Stimulated activated naive B cell treated with anti-CD40 and anti-IgM and Interleukin-4, amounts not matched to agents 10 μg/mL and 1 μg/mL and 100 μg/mL, for 72 hours (primary cell): ENCODE measurements at regions not wholly inside any gene's neighbourhood (a gene's known extent, or its start where the extent isn't known, plus 50 kb on each side); places are given as distances from the start of the nearest gene placed in this dataset.
"Not testable (repeated sequence)": the region's sequence is repeated elsewhere in the genome, so short reads cannot be mapped to it uniquely, and the experiment has no call there.

ENCODE experiments used
- ATAC-seq, 2 donors: fragments of 150-1000 bp; cut with Tn5 transposase; replicated peaks; 2 replicates each; pipeline ENCODE4 v1.10.0; 2021; ENCODE audit warnings: moderate library complexity in 1 of 2
- DNase-seq: peaks from one replicate; pipeline ENCODE4 v3.0.0; 2021
- H3K27ac Mint-ChIP-seq: one replicate; pipeline ENCODE4 v1.8.0; 2022; ENCODE audit warnings: mild to moderate bottlenecking, mixed read lengths
- H3K27me3 Mint-ChIP-seq, 2 donors: one replicate each; pipeline ENCODE4 v1.8.0; 2022; ENCODE audit warnings: mixed read lengths in 2 of 2
- H3K36me3 Mint-ChIP-seq, 2 donors: one replicate each; pipeline ENCODE4 v1.8.0; 2022; ENCODE audit warnings: mixed read lengths in 2 of 2, mild to moderate bottlenecking in 1 of 2
- H3K4me1 Mint-ChIP-seq, 2 donors: one replicate each; pipeline ENCODE4 v1.8.0; 2022; ENCODE audit warnings: mixed read lengths in 2 of 2, mild to moderate bottlenecking in 1 of 2
- H3K4me3 Mint-ChIP-seq, 2 donors: one replicate each; pipeline ENCODE4 v1.8.0; 2022; ENCODE audit warnings: mild to moderate bottlenecking in 2 of 2, mixed read lengths in 2 of 2, moderate library complexity in 1 of 2
- H3K9me3 Mint-ChIP-seq, 2 donors: one replicate each; pipeline ENCODE4 v1.8.0; 2022; ENCODE audit warnings: mixed read lengths in 2 of 2, mild to moderate bottlenecking in 1 of 2

DNA sequence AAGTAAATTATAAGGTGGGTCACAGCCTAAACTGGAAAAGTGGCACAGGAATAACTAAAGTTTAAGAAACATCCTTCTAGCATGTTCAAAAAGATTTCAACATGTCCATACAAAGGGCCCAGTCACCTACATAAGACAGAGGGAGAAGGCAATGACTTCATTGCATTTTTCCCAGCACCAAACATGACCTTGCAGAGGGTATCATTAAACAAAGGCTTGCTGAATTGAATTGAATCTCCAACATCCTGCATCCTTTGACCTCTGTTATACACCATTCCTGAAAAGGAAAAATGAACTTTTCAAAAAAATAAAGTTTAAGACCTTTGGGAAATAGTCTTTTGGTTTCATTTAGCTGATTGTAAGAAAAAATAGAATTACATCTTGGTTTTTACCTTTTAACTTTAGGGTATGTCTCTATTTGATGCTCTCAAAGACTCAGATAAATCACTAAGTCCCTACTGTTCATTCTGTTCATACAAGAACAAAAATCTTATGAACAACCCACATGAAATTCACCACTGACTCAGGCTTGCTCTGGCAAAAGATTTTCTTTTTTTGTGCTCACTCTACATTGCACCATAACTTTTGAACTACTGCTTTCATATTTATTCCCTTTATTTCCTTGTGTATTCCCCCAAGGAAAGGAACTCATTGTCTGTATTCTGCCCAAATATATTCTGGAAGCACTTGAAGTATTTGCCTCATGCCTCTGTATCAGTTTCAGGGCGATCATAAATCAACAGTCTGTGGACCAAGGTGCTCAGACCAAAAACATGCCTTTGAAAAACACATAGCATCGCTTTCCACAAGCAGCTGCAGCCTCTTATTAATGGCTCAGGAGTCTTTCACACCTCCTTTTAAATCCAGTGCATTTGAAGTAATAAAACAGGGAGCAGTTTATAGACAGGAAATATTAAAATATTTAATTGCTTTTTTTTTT lies 121.7 kb downstream of the DUSP6 start:
- no peak for ATAC-seq
- peaks cover 6 to 7% of the 10 kb centered on the region in 2 donors for H3K4me1 Mint-ChIP-seq
- no peaks in the 10 kb centered on the region for H3K36me3 Mint-ChIP-seq
- no peak for DNase-seq
- no peaks in the 10 kb centered on the region for H3K27me3 Mint-ChIP-seq
- no peak overlapping the region for H3K27ac Mint-ChIP-seq
- H3K9me3 Mint-ChIP-seq: no peaks in the 10 kb centered on the region
- H3K4me3 Mint-ChIP-seq: no peak overlapping the region

DNA sequence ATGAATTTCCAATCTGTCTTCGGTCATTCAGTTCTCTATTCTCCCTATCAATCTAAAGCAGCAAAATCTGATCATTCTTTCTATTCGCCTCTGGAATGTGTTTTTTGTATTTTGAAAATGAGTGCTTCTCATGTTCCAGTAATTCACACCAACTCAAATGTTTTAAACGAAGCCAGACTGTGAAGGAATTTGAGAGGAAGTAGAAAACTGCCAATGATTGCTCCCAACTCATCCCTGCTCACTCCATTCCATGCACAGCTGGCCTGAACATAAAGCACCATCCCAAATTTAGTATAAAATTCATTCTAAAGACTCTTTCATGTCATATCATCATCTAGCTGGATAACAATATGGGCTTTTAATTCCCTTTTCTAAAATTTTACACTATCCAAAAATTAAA lies 123.8 kb downstream of the DUSP6 start:
- no peak for DNase-seq
- H3K9me3 Mint-ChIP-seq: no peaks in the 10 kb centered on the region
- no peak for ATAC-seq
- H3K27ac Mint-ChIP-seq: no peak overlapping the region
- peaks cover 1 to 2% of the 10 kb centered on the region in 2 donors for H3K27me3 Mint-ChIP-seq
- no peaks in the 10 kb centered on the region for H3K4me1 Mint-ChIP-seq
- no peak overlapping the region for H3K4me3 Mint-ChIP-seq
- H3K36me3 Mint-ChIP-seq: no peaks in the 10 kb centered on the region

DNA sequence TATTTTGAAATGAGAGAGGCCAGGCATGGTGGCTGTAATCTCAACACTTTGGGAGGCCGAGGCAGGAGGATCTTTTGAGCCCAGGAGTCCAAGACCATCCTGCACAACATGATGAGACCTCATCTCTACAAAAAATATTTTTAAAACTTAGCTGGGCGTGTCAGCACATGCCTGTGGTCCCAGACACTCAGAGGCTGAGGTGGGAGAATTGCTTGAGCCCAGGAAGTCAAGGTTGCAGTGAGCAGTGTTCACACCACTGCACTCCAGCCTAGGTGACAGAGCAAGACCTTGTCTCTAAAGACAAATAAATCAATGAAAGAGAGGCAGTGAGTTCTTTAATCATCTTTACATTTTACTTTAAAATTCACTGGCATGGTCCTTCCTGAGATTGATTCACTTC lies 124.5 kb downstream of the DUSP6 start:
- Mint-ChIP-seq H3K4me1 (no peaks in the 10 kb centered on the region), H3K4me3 (no peak overlapping the region), H3K27me3 (peaks cover 5% of the 10 kb centered on the region in 2 donors), H3K27ac (no peak overlapping the region), H3K36me3 (no peaks in the 10 kb centered on the region), H3K9me3 (no peaks in the 10 kb centered on the region)
- DNase-seq (no peak), ATAC-seq (no peak)

DNA sequence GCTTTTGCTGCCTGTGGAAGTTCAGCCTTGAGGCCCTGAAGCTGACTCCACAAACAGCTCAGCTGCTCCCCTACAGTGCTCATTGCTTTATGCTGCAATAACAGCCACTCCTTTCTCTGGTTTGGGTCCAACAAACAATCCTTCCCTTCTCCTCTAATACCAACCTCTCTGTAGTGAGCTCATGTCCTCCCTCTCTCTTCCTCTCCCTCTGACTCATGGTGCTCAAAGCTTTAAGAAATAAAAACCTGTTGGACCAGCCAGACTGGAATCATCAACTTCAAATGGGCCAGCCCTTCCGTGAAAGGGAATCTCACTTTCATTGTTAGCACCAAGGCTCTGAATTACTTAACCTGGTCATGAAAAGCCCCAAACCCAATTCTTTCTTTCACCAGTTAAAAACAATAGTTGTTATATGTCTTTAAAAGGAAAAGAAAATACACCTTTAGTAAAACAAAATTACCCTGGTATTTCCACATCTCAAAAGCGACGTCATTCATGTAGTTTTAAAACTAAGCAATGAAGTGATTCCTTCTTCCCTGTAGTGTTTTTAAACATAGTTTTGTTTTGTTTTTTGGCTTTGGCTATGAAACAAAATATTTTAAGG lies 126.4 kb downstream of the DUSP6 start:
- Mint-ChIP-seq H3K4me1 (no peaks in the 10 kb centered on the region), H3K9me3 (peaks cover 0 to 2% of the 10 kb centered on the region in 2 donors), H3K36me3 (no peaks in the 10 kb centered on the region), H3K27ac (no peak overlapping the region), H3K4me3 (no peak overlapping the region), H3K27me3 (peaks cover 5% of the 10 kb centered on the region in 2 donors)
- no peak for ATAC-seq
- DNase-seq: no peak

DNA sequence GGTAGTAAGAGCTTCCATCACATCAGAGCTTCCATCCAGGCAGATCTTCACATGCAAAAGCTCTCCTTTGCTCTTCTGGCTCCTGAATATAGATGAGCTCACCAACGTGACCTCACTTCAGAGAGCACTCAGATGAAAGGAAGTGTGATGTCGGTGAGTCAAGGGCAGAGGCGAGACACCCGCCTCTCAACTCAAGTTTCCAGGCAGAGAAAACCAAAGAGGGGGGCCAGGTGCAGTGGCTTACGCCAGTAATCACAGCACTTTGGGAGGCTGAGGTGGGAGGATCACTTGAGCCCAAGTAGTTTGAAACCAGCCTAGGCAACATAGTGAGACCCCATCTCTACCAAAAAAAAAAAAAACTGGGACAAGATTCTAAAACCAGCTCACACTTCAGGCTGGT lies 126.9 kb downstream of the DUSP6 start:
- no peak for DNase-seq
- H3K4me1 Mint-ChIP-seq: no peaks in the 10 kb centered on the region

DNA sequence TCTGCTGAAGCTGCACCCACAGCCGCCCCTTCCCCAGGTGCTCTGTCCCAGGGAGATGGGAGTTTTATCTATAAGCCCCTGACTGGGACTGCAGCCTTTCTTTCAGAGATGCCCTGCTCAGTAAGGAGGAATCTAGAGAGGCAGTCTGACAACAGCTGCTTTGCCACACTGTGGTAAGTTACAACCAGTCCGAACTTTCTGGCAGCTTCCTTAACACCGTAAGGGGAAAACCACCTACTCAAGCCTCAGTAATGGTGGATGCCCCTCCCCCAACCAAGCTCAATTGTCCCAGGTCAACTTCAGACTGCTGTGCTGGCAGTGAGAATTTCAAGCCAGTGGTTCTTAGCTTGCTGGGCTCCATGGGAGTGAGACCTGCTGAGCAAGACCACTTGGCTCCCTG lies 129.7 kb downstream of the DUSP6 start:
- H3K4me1 Mint-ChIP-seq, H3K9me3 Mint-ChIP-seq: not testable (repeated sequence)
- ATAC-seq: peak; percentile 42 to 50

More for the DNA sequence above, 126.9 kb downstream of the DUSP6 start:
- H3K27ac Mint-ChIP-seq: no peak overlapping the region
- H3K4me3 Mint-ChIP-seq: no peak overlapping the region
- peak in 1 of 2 donors; percentile 31 for ATAC-seq
- H3K27me3 Mint-ChIP-seq: peaks cover 5% of the 10 kb centered on the region in 2 donors
- H3K36me3 Mint-ChIP-seq: no peaks in the 10 kb centered on the region
- peaks cover 0 to 5% of the 10 kb centered on the region in 2 donors for H3K9me3 Mint-ChIP-seq

DNA sequence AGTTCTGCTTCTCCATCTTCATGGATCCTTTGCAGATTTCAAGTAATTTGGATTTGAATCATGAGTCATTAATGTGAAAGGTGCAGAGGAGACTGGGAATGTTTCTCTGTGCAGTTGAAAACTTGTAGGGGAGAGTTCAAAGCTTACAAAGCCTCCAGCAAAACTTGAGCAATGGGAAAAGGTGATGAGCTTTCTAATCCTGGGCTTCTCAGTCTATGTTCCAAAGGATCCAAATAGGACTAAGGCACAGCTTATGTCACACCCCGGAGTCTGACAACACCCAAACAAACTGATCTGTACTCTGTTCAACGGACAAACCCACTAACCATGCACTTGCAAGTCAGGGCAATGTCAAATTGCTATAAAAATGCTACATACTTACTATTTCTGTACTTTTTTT lies 134.8 kb downstream of the DUSP6 start:
- H3K27ac Mint-ChIP-seq: no peak overlapping the region
- no peaks in the 10 kb centered on the region for H3K27me3 Mint-ChIP-seq
- no peak overlapping the region for H3K4me3 Mint-ChIP-seq
- no peak for DNase-seq
- no peaks in the 10 kb centered on the region for H3K36me3 Mint-ChIP-seq
- no peak for ATAC-seq
- peaks cover 5 to 8% of the 10 kb centered on the region in 2 donors for H3K4me1 Mint-ChIP-seq
- H3K9me3 Mint-ChIP-seq: peaks cover 0 to 8% of the 10 kb centered on the region in 2 donors

More for the DNA sequence above, 129.7 kb downstream of the DUSP6 start:
- not testable (repeated sequence) for H3K36me3 Mint-ChIP-seq, H3K4me3 Mint-ChIP-seq, H3K27ac Mint-ChIP-seq, DNase-seq, H3K27me3 Mint-ChIP-seq

DNA sequence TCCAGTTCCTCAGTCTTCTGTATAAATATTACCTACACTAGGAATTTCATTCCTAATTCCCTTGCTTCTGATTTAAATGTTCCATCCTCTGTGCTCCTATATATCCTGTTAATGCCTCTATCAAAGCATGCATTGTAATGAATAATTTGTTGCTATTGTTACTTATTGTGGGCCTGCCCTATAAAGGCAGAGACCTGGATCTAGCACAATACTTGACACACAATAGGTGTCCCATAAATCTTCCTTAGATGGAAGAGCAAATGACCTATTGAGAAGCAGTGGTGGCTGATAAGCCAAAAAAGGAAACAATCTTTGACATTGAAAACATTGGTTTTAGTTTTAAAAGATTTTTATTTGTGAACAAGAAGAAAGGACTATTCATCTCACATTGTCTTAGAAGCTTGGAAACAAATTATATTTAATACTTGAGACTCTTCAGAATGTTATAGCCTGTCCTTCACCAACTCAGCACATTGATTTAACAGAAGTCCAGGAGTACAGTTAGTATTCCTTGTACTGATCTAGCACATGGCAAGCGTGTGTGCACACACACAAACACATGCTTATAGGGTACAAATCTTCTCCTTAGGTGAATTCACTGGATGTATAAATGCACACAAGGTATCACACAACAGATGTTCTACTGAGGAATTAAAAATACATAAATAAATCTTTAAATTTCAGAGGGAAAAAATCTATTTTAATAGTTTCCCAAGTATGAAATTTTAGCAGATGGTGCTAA lies 135.9 kb downstream of the DUSP6 start:
- ATAC-seq (no peak), DNase-seq (no peak)
- no peak overlapping the region for H3K4me3 Mint-ChIP-seq
- peaks cover 0 to 8% of the 10 kb centered on the region in 2 donors for H3K9me3 Mint-ChIP-seq
- H3K36me3 Mint-ChIP-seq: no peaks in the 10 kb centered on the region
- H3K4me1 Mint-ChIP-seq: peaks cover 5 to 8% of the 10 kb centered on the region in 2 donors
- H3K27me3 Mint-ChIP-seq: no peaks in the 10 kb centered on the region
- H3K27ac Mint-ChIP-seq: no peak overlapping the region

DNA sequence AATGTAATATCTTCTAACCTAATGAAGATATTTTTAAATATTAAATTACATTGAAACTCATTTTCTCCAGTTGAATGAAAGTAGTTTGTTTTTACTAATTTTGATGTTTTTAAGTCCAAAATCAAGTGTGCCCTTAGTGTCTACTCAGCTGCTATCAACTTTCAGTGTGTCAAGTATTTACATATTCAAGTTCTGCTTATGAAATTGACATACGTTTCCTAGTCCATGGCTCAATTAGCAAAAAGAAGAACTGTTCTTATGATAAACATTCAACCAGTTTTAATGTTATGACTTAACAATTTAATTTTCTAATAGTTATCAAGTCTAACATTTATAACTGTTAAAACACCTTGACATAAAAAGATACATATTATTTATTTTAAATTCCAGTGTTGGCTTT lies 137.1 kb downstream of the DUSP6 start:
- Mint-ChIP-seq H3K27ac (no peak overlapping the region), H3K36me3 (no peaks in the 10 kb centered on the region), H3K27me3 (no peaks in the 10 kb centered on the region), H3K4me1 (peaks cover 5 to 8% of the 10 kb centered on the region in 2 donors), H3K9me3 (peaks cover 0 to 2% of the 10 kb centered on the region in 2 donors), H3K4me3 (no peak overlapping the region)
- no peak for ATAC-seq
- DNase-seq: no peak

DNA sequence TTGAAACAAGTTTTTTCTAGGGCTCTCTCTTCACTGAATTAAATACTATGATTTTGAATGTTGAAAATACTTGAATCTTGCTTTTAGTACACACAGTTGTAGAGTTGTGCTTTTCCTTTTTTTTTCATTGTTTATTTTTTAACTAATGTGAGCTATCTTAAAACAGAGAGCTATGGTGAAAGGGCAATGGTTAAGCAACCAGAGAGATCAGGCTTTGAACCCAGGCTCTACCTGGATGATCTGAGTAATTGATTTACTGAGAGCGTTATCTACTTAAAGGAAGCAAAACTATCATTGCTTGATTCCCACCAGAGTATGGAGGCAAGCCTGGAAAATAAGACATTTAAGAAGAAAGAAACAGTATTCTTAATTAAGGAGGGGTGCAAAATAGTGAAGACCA lies 138.6 kb downstream of the DUSP6 start:
- DNase-seq (no peak), ATAC-seq (no peak)
- H3K27me3 Mint-ChIP-seq: no peaks in the 10 kb centered on the region
- no peaks in the 10 kb centered on the region for H3K9me3 Mint-ChIP-seq
- H3K27ac Mint-ChIP-seq: no peak overlapping the region
- H3K4me1 Mint-ChIP-seq: peaks cover 5 to 8% of the 10 kb centered on the region in 2 donors
- H3K4me3 Mint-ChIP-seq: no peak overlapping the region
- H3K36me3 Mint-ChIP-seq: no peaks in the 10 kb centered on the region

DNA sequence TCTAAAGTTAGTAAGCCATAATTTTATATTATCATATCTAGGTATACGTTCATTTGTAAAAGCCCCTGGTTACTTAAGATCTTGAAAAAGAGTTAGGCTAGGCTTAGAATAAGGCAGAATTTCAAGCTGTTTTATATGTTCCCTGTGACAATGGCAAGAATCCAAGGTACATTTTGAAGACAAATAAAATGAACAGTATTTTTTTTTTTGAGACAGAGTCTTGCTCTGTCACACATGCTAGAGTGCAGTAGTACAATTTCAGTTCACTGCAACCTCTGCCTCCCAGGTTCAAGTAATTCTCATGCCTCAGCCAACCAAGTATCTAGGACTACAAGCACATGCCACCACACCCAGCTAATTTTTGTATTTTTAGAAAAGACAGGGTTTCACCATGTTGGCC lies 139.2 kb downstream of the DUSP6 start:
- ATAC-seq (no peak), DNase-seq (no peak)
- Mint-ChIP-seq H3K9me3 (no peaks in the 10 kb centered on the region), H3K36me3 (no peaks in the 10 kb centered on the region), H3K27ac (no peak overlapping the region), H3K4me3 (no peak overlapping the region), H3K4me1 (peaks cover 5 to 8% of the 10 kb centered on the region in 2 donors), H3K27me3 (no peaks in the 10 kb centered on the region)

DNA sequence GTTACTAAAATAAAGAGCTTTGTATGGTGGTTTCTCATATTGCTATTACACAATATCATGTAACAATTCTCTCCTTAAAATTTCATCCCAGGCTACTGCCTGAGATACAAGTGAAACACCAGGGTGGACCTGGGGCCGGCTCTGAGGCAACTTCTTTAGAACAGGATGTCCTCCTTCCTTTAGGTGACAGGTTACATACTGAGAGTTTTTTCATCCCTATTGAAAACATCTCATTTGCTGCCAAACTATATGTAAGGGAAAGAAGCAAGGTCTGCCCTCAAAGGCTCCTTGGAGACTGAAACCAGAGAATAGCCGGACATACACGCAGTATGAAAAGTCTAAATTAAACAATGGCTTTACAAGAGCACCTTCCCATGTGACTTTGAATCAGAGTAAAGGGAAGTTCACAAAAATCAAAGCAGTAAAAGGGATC lies 139.9 kb downstream of the DUSP6 start:
- no peak overlapping the region for H3K4me3 Mint-ChIP-seq
- no peaks in the 10 kb centered on the region for H3K9me3 Mint-ChIP-seq
- H3K27ac Mint-ChIP-seq: no peak overlapping the region
- DNase-seq (no peak), ATAC-seq (no peak)
- H3K4me1 Mint-ChIP-seq: peaks cover 5 to 8% of the 10 kb centered on the region in 2 donors
- H3K36me3 Mint-ChIP-seq: no peaks in the 10 kb centered on the region
- H3K27me3 Mint-ChIP-seq: no peaks in the 10 kb centered on the region

DNA sequence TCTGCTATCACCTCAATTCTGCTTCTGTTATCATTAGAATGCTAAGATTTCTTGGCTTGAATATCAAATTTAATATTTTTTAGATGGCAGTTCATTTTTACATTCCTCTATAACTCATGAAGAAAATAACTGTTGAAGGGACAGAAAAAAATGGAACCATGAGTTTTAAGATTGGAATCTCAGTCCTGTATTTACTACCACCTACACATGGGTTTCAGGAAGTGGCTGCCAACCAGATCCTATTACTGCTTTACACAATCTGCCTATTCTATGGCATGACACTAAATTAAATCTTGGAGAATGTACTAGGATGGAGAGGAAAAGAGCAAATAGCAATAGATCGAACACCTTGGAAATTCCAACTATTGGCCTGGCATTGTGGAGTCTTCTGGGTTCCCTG lies 140.8 kb downstream of the DUSP6 start:
- DNase-seq (no peak), ATAC-seq (no peak)
- Mint-ChIP-seq H3K36me3 (no peaks in the 10 kb centered on the region), H3K9me3 (no peaks in the 10 kb centered on the region), H3K27ac (no peak overlapping the region), H3K27me3 (no peaks in the 10 kb centered on the region), H3K4me1 (peaks cover 7 to 11% of the 10 kb centered on the region in 2 donors), H3K4me3 (no peak overlapping the region)

DNA sequence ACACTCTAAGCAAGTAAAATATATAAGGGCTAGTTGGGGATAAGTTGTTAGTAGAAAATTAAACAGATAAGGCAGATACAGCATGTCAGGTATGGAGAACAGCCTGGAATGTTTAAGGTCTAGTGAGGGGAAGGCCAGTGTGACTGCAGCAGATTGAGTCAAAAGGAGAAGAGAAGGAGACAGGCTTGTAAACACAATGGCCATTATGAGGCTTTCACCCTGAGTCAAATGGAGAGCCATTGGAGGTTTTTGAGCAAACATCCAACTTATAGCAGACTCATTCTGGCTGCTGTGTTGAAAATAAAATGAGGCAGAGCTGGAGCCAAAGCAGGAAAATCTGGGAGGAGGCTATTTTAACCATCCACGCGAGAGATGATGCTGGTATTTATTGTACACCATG lies 142.0 kb downstream of the DUSP6 start:
- Mint-ChIP-seq H3K4me3 (no peak overlapping the region), H3K27me3 (no peaks in the 10 kb centered on the region), H3K9me3 (no peaks in the 10 kb centered on the region), H3K36me3 (no peaks in the 10 kb centered on the region), H3K27ac (no peak overlapping the region), H3K4me1 (peaks cover 10 to 20% of the 10 kb centered on the region in 2 donors)
- ATAC-seq: peak in 1 of 2 donors; percentile 43
- no peak for DNase-seq
